Heart left ventricle (tissue), 13 donors: ENCODE measurements at regions not wholly inside any gene's neighbourhood (a gene's known extent, or its start where the extent isn't known, plus 50 kb on each side); places are given as distances from the start of the nearest gene placed in this dataset.

Experiments
- POLR2A ChIP-seq, 2 donors: fragments of 450-650 bp; IDR thresholded peaks; one replicate each; pipeline ENCODE4 v1.6.1; 2017; ENCODE audit warnings: antibody characterized with exemption in 2 of 2, mild to moderate bottlenecking in 2 of 2, moderate library complexity in 2 of 2
- TF ChIP-seq, protein P1 (sequence below), 12 donors: fragments of 200-600 bp; sonication (generic) in 4 of 12; IDR thresholded peaks; one replicate each; pipeline versions ENCODE4 v1.5.0 to v1.8.0; 2018 to 2022; ENCODE audit warnings: antibody characterized with exemption in 12 of 12, mild to moderate bottlenecking in 5 of 12
- donor health status: ischemic (EF 13 %, LVEDD 7.1; RV severe dilation, severe dysfunction).
- donor health status: DM: no; HTN: yes; CAD: no.
- donor health status: DM: no; HTN: no; CAD: no.
- donor health status: ischemic (EF 25% LVEDD 6.9; RV normal size, moderate dysfunction).
- donor health status: ischemic (EF 25% LVEDD 5.7; RV mildly dilated, moderate dysfunction).
- donor health status: ischemic (EF 35%, LVEDD 5.7; RV mildly dilated, moderate dysfunction).
- donor health status: nonischemic (EF 11% LVEDD 7.7; RV severe dilation, severe dysfunction).
- donor health status: DM: yes; HTN: yes; CAD: no.
- donor health status: PGD.
- donor health status: ischemic (EF 29% LVEDD 5.4; RV normal size, mild dysfunction).
- donor health status: nonischemic (EF 23%, LVEDD 6.1; RV moderate dilation, normal function).

DNA sequence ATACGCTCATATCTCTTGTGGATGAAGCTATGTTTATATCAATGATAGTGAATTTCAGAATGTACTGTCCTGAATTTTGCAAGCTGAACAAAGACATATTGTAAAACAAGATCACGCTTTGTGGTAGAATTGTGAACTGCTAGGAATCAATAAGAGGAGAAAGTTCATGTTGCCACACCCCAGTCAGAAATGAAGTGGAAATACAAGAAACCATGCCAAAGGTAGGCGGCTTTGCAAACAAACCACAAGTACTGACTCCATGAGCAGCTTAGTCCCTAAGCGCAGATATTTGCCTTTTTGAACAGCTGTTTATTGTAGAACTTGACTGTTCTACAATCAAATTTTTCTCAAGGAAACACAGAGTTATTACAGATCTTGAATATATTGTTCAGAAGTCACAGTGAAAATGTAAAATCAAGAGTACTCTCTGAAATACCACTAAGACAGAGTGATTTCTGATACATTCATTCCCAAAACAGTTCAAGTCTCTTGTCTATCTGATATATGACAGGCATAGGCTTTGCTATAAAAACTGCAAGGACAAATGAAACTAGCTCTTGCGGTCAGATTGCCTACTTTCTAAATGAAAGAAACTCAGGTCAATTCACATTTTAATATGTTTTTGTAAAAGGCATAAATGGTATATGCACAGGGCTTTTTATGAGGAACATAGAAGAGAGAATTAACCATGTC, 120.9 kb upstream of the CDH19 start:
- TF ChIP-seq, protein P1, sequence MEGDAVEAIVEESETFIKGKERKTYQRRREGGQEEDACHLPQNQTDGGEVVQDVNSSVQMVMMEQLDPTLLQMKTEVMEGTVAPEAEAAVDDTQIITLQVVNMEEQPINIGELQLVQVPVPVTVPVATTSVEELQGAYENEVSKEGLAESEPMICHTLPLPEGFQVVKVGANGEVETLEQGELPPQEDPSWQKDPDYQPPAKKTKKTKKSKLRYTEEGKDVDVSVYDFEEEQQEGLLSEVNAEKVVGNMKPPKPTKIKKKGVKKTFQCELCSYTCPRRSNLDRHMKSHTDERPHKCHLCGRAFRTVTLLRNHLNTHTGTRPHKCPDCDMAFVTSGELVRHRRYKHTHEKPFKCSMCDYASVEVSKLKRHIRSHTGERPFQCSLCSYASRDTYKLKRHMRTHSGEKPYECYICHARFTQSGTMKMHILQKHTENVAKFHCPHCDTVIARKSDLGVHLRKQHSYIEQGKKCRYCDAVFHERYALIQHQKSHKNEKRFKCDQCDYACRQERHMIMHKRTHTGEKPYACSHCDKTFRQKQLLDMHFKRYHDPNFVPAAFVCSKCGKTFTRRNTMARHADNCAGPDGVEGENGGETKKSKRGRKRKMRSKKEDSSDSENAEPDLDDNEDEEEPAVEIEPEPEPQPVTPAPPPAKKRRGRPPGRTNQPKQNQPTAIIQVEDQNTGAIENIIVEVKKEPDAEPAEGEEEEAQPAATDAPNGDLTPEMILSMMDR (IDR thresholded peaks at IDR 0.05): no peak
- no peak for TF ChIP-seq POLR2A (IDR thresholded peaks at IDR 0.05)
